HEK293 (cell line): ENCODE measurements at regions not wholly inside any gene's neighbourhood (a gene's known extent, or its start where the extent isn't known, plus 50 kb on each side); places are given as distances from the start of the nearest gene placed in this dataset.

Experiments used
- CTCF ChIA-PET: fragments of 350-600 bp; formaldehyde crosslinking; extraction: SDS; loops from one replicate; lab custom pipeline; 2021; ENCODE audit warnings: antibody characterized with exemption; lab: Yijun Ruan, JAX
- POLR2A ChIA-PET: fragments of 300-600 bp; formaldehyde crosslinking; extraction: SDS; loops from one replicate; lab custom pipeline; 2020; ENCODE audit warnings: antibody characterized with exemption, inconsistent platforms; lab: Yijun Ruan, JAX
- H3K27ac ChIP-seq: fragments of 200-500 bp; sonication (Bioruptor generic); 2 replicates; pipeline ENCODE4 v1.5.1; 2014; ENCODE audit warnings: low read depth, low read length, control low read depth, inconsistent platforms; ENCODE audit errors: extremely low read depth
- H3K36me3 ChIP-seq, 2 experiments: fragments of 200-500 bp in 1 of 2; sonication (Bioruptor generic) in 1 of 2; 1 replicate in 1 of 2; 2 replicates in 1 of 2; pipeline ENCODE4 v1.5.1; 2014 to 2017; ENCODE audit warnings: inconsistent platforms in 2 of 2, low read length in 2 of 2; ENCODE audit not compliant: control insufficient read depth in 2 of 2, insufficient read depth in 1 of 2
- H3K4me1 ChIP-seq: fragments of 200-500 bp; sonication (Bioruptor generic); 2 replicates; pipeline ENCODE4 v1.5.1; 2014; ENCODE audit warnings: mild to moderate bottlenecking, low read length, inconsistent platforms; ENCODE audit not compliant: control insufficient read depth, insufficient read depth
- H3K4me3 ChIP-seq: 2 replicates; pipeline ENCODE4 v1.5.1; 2011; ENCODE audit warnings: low read depth, mild to moderate bottlenecking, control low read depth, low read length, moderate library complexity
- H3K9me3 ChIP-seq: fragments of 200-500 bp; sonication (Bioruptor generic); 2 replicates; pipeline ENCODE4 v1.5.1; 2014; ENCODE audit warnings: low read depth, low read length, inconsistent platforms; ENCODE audit not compliant: control insufficient read depth, insufficient read depth
- GLI4 ChIP-seq: fragments of 450-650 bp; formaldehyde crosslinking; IDR thresholded peaks from 2 replicates; pipeline ENCODE4 v1.5.1; 2016; ENCODE audit warnings: missing biosample characterization, missing genetic modification characterization
- HOXD13 ChIP-seq: sonication (generic); formaldehyde crosslinking; IDR thresholded peaks from 2 replicates; pipeline ENCODE4 v1.8.0; 2022; ENCODE audit warnings: missing genetic modification reagents, borderline replicate concordance
- KLF9 ChIP-seq: fragments of 450-650 bp; formaldehyde crosslinking; IDR thresholded peaks from 2 replicates; pipeline ENCODE4 v1.5.1; 2016; ENCODE audit warnings: missing biosample characterization, missing genetic modification characterization, low read depth
- SCRT1 ChIP-seq: fragments of 450-650 bp; formaldehyde crosslinking; IDR thresholded peaks from 2 replicates; pipeline ENCODE4 v1.5.1; 2016; ENCODE audit warnings: missing biosample characterization, missing genetic modification characterization, borderline replicate concordance
- SETDB1 ChIP-seq: IDR thresholded peaks from one replicate; pipeline ENCODE4 v1.6.1; 2017; ENCODE audit warnings: mild to moderate bottlenecking, low read length, moderate library complexity, mixed read lengths; ENCODE audit not compliant: insufficient read length
- ZEB2 ChIP-seq: fragments of 450-650 bp; formaldehyde crosslinking; IDR thresholded peaks from 2 replicates; pipeline ENCODE4 v1.5.1; 2016; ENCODE audit warnings: missing biosample characterization, missing genetic modification characterization
- ZFP69B ChIP-seq: fragments of 450-650 bp; formaldehyde crosslinking; IDR thresholded peaks from 2 replicates; pipeline ENCODE4 v1.5.1; 2016; ENCODE audit warnings: missing biosample characterization, missing genetic modification characterization
- ZNF248 ChIP-seq: fragments of 450-650 bp; formaldehyde crosslinking; IDR thresholded peaks from 2 replicates; pipeline ENCODE4 v1.5.1; 2017; ENCODE audit warnings: missing biosample characterization, missing genetic modification characterization
- ZNF311 ChIP-seq: fragments of 450-650 bp; formaldehyde crosslinking; IDR thresholded peaks from 2 replicates; pipeline ENCODE4 v1.5.1; 2017; ENCODE audit warnings: missing biosample characterization, missing genetic modification characterization, borderline replicate concordance
- ZNF335 ChIP-seq: fragments of 450-650 bp; formaldehyde crosslinking; conservative IDR thresholded peaks from 2 replicates; pipeline ENCODE4 v1.5.1; 2016; ENCODE audit warnings: missing biosample characterization, missing genetic modification characterization
- ZNF529 ChIP-seq: fragments of 450-650 bp; formaldehyde crosslinking; IDR thresholded peaks from 2 replicates; pipeline ENCODE4 v1.5.1; 2017; ENCODE audit warnings: missing genetic modification characterization, missing biosample characterization; ENCODE audit not compliant: insufficient replicate concordance
- ZNF561 ChIP-seq: fragments of 450-650 bp; IDR thresholded peaks from 2 replicates; pipeline ENCODE4 v1.5.1; 2018; ENCODE audit warnings: missing biosample characterization, missing genetic modification characterization, borderline replicate concordance
- ZNF596 ChIP-seq: fragments of 450-650 bp; IDR thresholded peaks from 2 replicates; pipeline ENCODE4 v1.5.0; 2018; ENCODE audit warnings: missing biosample characterization, mild to moderate bottlenecking, missing genetic modification characterization, moderate library complexity
- ZNF610 ChIP-seq: fragments of 450-650 bp; formaldehyde crosslinking; IDR thresholded peaks from 2 replicates; pipeline ENCODE4 v1.5.1; 2016; ENCODE audit warnings: missing biosample characterization, missing genetic modification characterization, borderline replicate concordance
- ZNF777 ChIP-seq: fragments of 450-650 bp; formaldehyde crosslinking; IDR thresholded peaks from 2 replicates; pipeline ENCODE4 v1.5.1; 2017; ENCODE audit warnings: missing biosample characterization, missing genetic modification characterization, borderline replicate concordance
- ZSCAN30 ChIP-seq: fragments of 450-650 bp; IDR thresholded peaks from 2 replicates; pipeline ENCODE4 v1.5.1; 2018; ENCODE audit warnings: missing biosample characterization, mild to moderate bottlenecking, missing genetic modification characterization, moderate library complexity
- ZXDB ChIP-seq: fragments of 450-650 bp; formaldehyde crosslinking; IDR thresholded peaks from 2 replicates; pipeline ENCODE4 v1.5.1; 2016; ENCODE audit warnings: missing biosample characterization, missing genetic modification characterization
- TF ChIP-seq, protein P1 (sequence below): fragments of 450-650 bp; formaldehyde crosslinking; IDR thresholded peaks from 2 replicates; pipeline ENCODE4 v1.5.1; 2016; ENCODE audit warnings: missing biosample characterization, missing genetic modification characterization
- TF ChIP-seq, protein P2 (sequence below): fragments of 450-650 bp; formaldehyde crosslinking; IDR thresholded peaks from 2 replicates; pipeline ENCODE4 v1.5.1; 2016; ENCODE audit warnings: missing biosample characterization, missing genetic modification characterization
- TF ChIP-seq, protein P3 (sequence below): fragments of 450-650 bp; formaldehyde crosslinking; IDR thresholded peaks from 2 replicates; pipeline ENCODE4 v1.5.0; 2017; ENCODE audit warnings: missing biosample characterization, missing genetic modification characterization, borderline replicate concordance
- TF ChIP-seq, protein P4 (sequence below): fragments of 450-650 bp; formaldehyde crosslinking; IDR thresholded peaks from 2 replicates; pipeline ENCODE4 v1.5.1; 2017; ENCODE audit warnings: missing biosample characterization, missing genetic modification characterization
- TF ChIP-seq, protein P5 (sequence below): fragments of 450-650 bp; formaldehyde crosslinking; IDR thresholded peaks from 2 replicates; pipeline ENCODE4 v1.5.1; 2016; ENCODE audit warnings: missing biosample characterization, missing genetic modification characterization, borderline replicate concordance

DNA sequence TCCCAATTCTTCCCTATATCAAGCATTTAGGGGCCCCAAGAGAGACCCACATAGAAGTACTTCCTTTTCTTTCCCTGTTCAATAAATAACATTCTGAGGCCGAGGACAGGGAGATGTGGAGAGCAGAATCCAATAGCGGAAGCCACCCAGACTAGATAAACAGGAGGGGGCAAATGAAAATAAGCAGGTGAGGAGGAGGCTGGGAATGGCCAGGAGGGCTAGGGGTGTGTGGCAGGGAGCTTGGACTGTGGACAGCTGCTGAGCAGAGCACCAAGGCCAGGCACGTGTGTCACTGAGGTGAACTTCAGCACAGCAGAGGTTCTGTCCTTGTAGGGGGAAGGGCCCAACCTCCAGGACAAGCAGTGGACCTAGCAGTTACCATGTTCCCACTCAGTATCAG lies 339.2 kb downstream of the FOXA2 start (continued):
- TF ChIP-seq, protein P1, sequence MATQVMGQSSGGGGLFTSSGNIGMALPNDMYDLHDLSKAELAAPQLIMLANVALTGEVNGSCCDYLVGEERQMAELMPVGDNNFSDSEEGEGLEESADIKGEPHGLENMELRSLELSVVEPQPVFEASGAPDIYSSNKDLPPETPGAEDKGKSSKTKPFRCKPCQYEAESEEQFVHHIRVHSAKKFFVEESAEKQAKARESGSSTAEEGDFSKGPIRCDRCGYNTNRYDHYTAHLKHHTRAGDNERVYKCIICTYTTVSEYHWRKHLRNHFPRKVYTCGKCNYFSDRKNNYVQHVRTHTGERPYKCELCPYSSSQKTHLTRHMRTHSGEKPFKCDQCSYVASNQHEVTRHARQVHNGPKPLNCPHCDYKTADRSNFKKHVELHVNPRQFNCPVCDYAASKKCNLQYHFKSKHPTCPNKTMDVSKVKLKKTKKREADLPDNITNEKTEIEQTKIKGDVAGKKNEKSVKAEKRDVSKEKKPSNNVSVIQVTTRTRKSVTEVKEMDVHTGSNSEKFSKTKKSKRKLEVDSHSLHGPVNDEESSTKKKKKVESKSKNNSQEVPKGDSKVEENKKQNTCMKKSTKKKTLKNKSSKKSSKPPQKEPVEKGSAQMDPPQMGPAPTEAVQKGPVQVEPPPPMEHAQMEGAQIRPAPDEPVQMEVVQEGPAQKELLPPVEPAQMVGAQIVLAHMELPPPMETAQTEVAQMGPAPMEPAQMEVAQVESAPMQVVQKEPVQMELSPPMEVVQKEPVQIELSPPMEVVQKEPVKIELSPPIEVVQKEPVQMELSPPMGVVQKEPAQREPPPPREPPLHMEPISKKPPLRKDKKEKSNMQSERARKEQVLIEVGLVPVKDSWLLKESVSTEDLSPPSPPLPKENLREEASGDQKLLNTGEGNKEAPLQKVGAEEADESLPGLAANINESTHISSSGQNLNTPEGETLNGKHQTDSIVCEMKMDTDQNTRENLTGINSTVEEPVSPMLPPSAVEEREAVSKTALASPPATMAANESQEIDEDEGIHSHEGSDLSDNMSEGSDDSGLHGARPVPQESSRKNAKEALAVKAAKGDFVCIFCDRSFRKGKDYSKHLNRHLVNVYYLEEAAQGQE (tag by site-specific recombination), result no peak
- TF ChIP-seq ZNF610, result no peak

DNA sequence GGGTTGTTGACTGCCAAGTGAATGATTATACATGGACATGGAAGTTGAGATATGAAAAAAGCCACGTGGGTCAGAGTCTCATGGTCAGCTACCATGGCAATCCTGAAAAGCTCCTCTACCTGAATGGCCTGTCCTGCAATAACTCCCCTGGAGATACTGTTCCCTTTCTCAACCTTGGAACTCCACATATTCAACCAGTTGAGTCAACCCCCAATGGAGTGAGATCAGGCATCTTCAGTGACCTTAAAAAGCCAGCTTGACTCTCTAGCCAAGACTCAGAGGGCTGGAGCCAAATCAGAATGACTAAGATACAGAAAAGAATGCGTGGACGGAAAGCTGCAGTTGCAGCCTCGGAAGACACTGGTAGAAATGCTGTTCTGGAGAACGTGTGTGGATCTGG lies 341.3 kb downstream of the FOXA2 start:
- Histone ChIP-seq H3K27ac (no peak overlapping the region), H3K4me1 (no peaks in the 10 kb centered on the region), H3K4me3 (no peak overlapping the region), H3K9me3 (no peaks in the 10 kb centered on the region), H3K36me3 (no peaks in the 10 kb centered on the region)
- ChIA-PET POLR2A (no interaction called here), CTCF (interaction anchor here (0.7 kb wide), 1 partner anchor 609 kb away, joined by 3 read pairs; no protein-coding TSS in a partner anchor)
- TF ChIP-seq, protein P2, sequence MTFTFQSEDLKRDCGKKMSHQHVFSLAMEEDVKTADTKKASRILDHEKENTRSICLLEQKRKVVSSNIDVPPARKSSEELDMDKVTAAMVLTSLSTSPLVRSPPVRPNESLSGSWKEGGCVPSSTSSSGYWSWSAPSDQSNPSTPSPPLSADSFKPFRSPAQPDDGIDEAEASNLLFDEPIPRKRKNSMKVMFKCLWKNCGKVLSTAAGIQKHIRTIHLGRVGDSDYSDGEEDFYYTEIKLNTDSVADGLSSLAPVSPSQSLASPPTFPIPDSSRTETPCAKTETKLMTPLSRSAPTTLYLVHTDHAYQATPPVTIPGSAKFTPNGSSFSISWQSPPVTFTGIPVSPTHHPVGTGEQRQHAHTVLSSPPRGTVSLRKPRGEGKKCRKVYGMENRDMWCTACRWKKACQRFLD (tag by site-specific recombination), result no peak
- TF ChIP-seq ZNF311 (tag by site-specific recombination) (no peak), HOXD13 (CRISPR knock-in tag) (no peak), KLF9 (tag by site-specific recombination) (no peak), ZNF777 (tag by site-specific recombination) (no peak), ZNF248 (tag by site-specific recombination) (no peak), ZXDB (tag by site-specific recombination) (no peak), ZSCAN30 (no peak), ZNF596 (tag by site-specific recombination) (no peak), ZNF529 (tag by site-specific recombination) (no peak), GLI4 (tag by site-specific recombination) (no peak), ZEB2 (tag by site-specific recombination) (no peak), ZNF561 (tag by site-specific recombination) (no peak), SCRT1 (tag by site-specific recombination) (no peak), SETDB1 (no peak), ZFP69B (tag by site-specific recombination) (no peak), ZNF335 (no peak)
- TF ChIP-seq, protein P3, sequence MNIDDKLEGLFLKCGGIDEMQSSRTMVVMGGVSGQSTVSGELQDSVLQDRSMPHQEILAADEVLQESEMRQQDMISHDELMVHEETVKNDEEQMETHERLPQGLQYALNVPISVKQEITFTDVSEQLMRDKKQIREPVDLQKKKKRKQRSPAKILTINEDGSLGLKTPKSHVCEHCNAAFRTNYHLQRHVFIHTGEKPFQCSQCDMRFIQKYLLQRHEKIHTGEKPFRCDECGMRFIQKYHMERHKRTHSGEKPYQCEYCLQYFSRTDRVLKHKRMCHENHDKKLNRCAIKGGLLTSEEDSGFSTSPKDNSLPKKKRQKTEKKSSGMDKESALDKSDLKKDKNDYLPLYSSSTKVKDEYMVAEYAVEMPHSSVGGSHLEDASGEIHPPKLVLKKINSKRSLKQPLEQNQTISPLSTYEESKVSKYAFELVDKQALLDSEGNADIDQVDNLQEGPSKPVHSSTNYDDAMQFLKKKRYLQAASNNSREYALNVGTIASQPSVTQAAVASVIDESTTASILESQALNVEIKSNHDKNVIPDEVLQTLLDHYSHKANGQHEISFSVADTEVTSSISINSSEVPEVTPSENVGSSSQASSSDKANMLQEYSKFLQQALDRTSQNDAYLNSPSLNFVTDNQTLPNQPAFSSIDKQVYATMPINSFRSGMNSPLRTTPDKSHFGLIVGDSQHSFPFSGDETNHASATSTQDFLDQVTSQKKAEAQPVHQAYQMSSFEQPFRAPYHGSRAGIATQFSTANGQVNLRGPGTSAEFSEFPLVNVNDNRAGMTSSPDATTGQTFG (tag by site-specific recombination), result no peak
- TF ChIP-seq, protein P4, sequence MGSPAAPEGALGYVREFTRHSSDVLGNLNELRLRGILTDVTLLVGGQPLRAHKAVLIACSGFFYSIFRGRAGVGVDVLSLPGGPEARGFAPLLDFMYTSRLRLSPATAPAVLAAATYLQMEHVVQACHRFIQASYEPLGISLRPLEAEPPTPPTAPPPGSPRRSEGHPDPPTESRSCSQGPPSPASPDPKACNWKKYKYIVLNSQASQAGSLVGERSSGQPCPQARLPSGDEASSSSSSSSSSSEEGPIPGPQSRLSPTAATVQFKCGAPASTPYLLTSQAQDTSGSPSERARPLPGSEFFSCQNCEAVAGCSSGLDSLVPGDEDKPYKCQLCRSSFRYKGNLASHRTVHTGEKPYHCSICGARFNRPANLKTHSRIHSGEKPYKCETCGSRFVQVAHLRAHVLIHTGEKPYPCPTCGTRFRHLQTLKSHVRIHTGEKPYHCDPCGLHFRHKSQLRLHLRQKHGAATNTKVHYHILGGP (tag by site-specific recombination), result no peak
- TF ChIP-seq, protein P5, sequence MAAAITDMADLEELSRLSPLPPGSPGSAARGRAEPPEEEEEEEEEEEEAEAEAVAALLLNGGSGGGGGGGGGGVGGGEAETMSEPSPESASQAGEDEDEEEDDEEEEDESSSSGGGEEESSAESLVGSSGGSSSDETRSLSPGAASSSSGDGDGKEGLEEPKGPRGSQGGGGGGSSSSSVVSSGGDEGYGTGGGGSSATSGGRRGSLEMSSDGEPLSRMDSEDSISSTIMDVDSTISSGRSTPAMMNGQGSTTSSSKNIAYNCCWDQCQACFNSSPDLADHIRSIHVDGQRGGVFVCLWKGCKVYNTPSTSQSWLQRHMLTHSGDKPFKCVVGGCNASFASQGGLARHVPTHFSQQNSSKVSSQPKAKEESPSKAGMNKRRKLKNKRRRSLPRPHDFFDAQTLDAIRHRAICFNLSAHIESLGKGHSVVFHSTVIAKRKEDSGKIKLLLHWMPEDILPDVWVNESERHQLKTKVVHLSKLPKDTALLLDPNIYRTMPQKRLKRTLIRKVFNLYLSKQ (tag by site-specific recombination), result no peak
